ENCODE measurements at regions not wholly inside any gene's neighbourhood (a gene's known extent, or its start where the extent isn't known, plus 50 kb on each side); places are given as distances from the start of the nearest gene placed in this dataset.

DNA sequence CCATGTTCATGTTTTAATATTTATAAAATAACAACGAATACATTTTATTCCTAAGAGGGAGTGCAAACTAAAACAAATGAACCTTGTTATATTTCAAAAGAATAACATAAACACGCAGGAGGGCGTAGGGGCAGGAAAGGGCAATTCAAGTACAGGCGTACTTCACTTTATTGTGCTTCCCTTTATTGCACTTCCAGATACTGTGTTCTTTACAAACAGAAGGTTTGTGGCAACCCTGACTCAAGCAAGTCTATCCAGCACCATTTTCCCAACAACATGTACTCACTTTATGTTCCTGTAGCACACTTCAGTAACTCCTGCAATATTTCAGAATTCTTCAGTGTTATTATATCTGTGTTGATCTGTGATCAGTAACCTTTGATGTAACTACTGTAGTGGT lies 84.6 kb upstream of the PLEKHA5 start:
- TF ChIP-seq EZH2phosphoT487 (IDR thresholded peaks at IDR 0.05; ENCODE audit: low read length) (no peak), CTCF (IDR thresholded peaks at IDR 0.05; ENCODE audit: low read length) (no peak), EZH2 (optimal IDR thresholded peaks at IDR 0.05; ENCODE audit: low read depth, low read length) (no peak)
- Histone ChIP-seq H3K9me2 (replicated peaks; ENCODE audit: insufficient read depth, low read length) (no peaks in the 10 kb centered on the region), H4K20me1 (ENCODE audit: insufficient read depth, low read length) (no peaks in the 10 kb centered on the region), H3K4me2 (ENCODE audit: low read depth, low read length) (no peak overlapping the region), H3K4me1 (ENCODE audit: low read length) (no peaks in the 10 kb centered on the region), H3K27me3 (replicated peaks; ENCODE audit: insufficient read depth, low read length) (no peaks in the 10 kb centered on the region), H3K79me2 (ENCODE audit: low read length) (no peaks in the 10 kb centered on the region), H3K36me3 (replicated peaks; ENCODE audit: insufficient read depth, low read length) (no peaks in the 10 kb centered on the region), H3K4me3 (ENCODE audit: low read length) (no peak overlapping the region), H2AFZ (ENCODE audit: low read length) (no peak overlapping the region), H3K9me3 (replicated peaks; ENCODE audit: insufficient read depth, low read length) (no peaks in the 10 kb centered on the region), H3K9ac (ENCODE audit: low read length) (no peak overlapping the region), H3F3A (ENCODE audit: insufficient read depth, low read length) (no peaks in the 10 kb centered on the region), H3K27ac (ENCODE audit: low read length) (no peak overlapping the region)
- no peak for DNase-seq

- no peak overlapping the region for H3K27ac ChIP-seq (ENCODE audit: low read length)
- H3K4me2 ChIP-seq (ENCODE audit: low read depth, low read length), result no peak overlapping the region
- H4K20me1 ChIP-seq (ENCODE audit: insufficient read depth, low read length), result no peaks in the 10 kb centered on the region
- H3K79me2 ChIP-seq (ENCODE audit: low read length), result no peaks in the 10 kb centered on the region
- no peaks in the 10 kb centered on the region for H3K9me2 ChIP-seq (replicated peaks; ENCODE audit: insufficient read depth, low read length)
- DNase-seq, result no peak
- no peak overlapping the region for H3K9ac ChIP-seq (ENCODE audit: low read length)
- H3K4me1 ChIP-seq (ENCODE audit: low read length), result no peaks in the 10 kb centered on the region
- no peaks in the 10 kb centered on the region for H3K27me3 ChIP-seq (replicated peaks; ENCODE audit: insufficient read depth, low read length)
- H2AFZ ChIP-seq (ENCODE audit: low read length), result no peak overlapping the region
- no peaks in the 10 kb centered on the region for H3K36me3 ChIP-seq (replicated peaks; ENCODE audit: insufficient read depth, low read length)
- no peaks in the 10 kb centered on the region for H3F3A ChIP-seq (ENCODE audit: insufficient read depth, low read length)
- TF ChIP-seq CTCF (IDR thresholded peaks at IDR 0.05; ENCODE audit: low read length), result no peak
- no peak for TF ChIP-seq EZH2 (optimal IDR thresholded peaks at IDR 0.05; ENCODE audit: low read depth, low read length)
- TF ChIP-seq EZH2phosphoT487 (IDR thresholded peaks at IDR 0.05; ENCODE audit: low read length), result no peak
- H3K9me3 ChIP-seq (replicated peaks; ENCODE audit: insufficient read depth, low read length), result no peaks in the 10 kb centered on the region
- no peak overlapping the region for H3K4me3 ChIP-seq (ENCODE audit: low read length)
These were observed 84.1 kb upstream of the PLEKHA5 start for GRCh38 chr12:19045426-19045825.

DNA sequence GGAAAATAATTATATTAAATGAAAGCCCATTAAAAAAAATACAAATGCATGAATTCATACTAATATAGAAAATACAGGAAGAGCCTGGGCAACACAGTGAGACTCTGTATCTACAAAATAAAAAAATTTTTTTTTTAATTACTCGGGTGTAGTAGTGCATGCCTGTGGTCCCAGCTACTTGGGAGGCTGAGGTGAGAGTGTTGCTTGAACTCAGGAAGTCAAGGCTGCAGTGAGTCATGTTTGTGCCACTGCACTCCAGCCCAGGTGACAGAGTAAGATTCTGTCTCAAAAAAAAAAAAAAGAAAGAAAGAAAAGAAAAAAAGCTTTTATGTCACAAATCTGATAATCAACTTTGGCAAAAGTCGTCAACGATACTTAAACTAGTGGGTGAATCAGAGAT lies 80.6 kb upstream of the PLEKHA5 start:
- H3K36me3 ChIP-seq (replicated peaks; ENCODE audit: insufficient read depth, low read length), result no peaks in the 10 kb centered on the region
- H2AFZ ChIP-seq (ENCODE audit: low read length), result no peak overlapping the region
- H3K9me2 ChIP-seq (replicated peaks; ENCODE audit: insufficient read depth, low read length), result no peaks in the 10 kb centered on the region
- no peaks in the 10 kb centered on the region for H3K4me1 ChIP-seq (ENCODE audit: low read length)
- no peak overlapping the region for H3K27ac ChIP-seq (ENCODE audit: low read length)
- no peak for DNase-seq
- no peaks in the 10 kb centered on the region for H3K27me3 ChIP-seq (replicated peaks; ENCODE audit: insufficient read depth, low read length)
- no peaks in the 10 kb centered on the region for H3K9me3 ChIP-seq (replicated peaks; ENCODE audit: insufficient read depth, low read length)
- H3K79me2 ChIP-seq (ENCODE audit: low read length), result no peaks in the 10 kb centered on the region
- H3K9ac ChIP-seq (ENCODE audit: low read length), result no peak overlapping the region
- TF ChIP-seq EZH2 (optimal IDR thresholded peaks at IDR 0.05; ENCODE audit: low read depth, low read length), result no peak
- H3F3A ChIP-seq (ENCODE audit: insufficient read depth, low read length), result no peaks in the 10 kb centered on the region
- no peaks in the 10 kb centered on the region for H4K20me1 ChIP-seq (ENCODE audit: insufficient read depth, low read length)
- H3K4me3 ChIP-seq (ENCODE audit: low read length), result no peak overlapping the region
- H3K4me2 ChIP-seq (ENCODE audit: low read depth, low read length), result no peak overlapping the region

- Histone ChIP-seq H3K4me1 (ENCODE audit: low read length) (no peaks in the 10 kb centered on the region), H3K4me3 (ENCODE audit: low read length) (no peak overlapping the region), H3K9me3 (replicated peaks; ENCODE audit: insufficient read depth, low read length) (no peaks in the 10 kb centered on the region), H3F3A (ENCODE audit: insufficient read depth, low read length) (no peaks in the 10 kb centered on the region), H3K36me3 (replicated peaks; ENCODE audit: insufficient read depth, low read length) (no peaks in the 10 kb centered on the region), H4K20me1 (ENCODE audit: insufficient read depth, low read length) (no peaks in the 10 kb centered on the region), H3K9ac (ENCODE audit: low read length) (no peak overlapping the region), H3K27me3 (replicated peaks; ENCODE audit: insufficient read depth, low read length) (no peaks in the 10 kb centered on the region), H3K9me2 (replicated peaks; ENCODE audit: insufficient read depth, low read length) (no peaks in the 10 kb centered on the region), H3K79me2 (ENCODE audit: low read length) (no peaks in the 10 kb centered on the region), H2AFZ (ENCODE audit: low read length) (no peak overlapping the region), H3K27ac (ENCODE audit: low read length) (no peak overlapping the region), H3K4me2 (ENCODE audit: low read depth, low read length) (no peak overlapping the region)
- DNase-seq, result no peak
- no peak for TF ChIP-seq CTCF (IDR thresholded peaks at IDR 0.05; ENCODE audit: low read length)
- TF ChIP-seq EZH2 (optimal IDR thresholded peaks at IDR 0.05; ENCODE audit: low read depth, low read length), result no peak
- TF ChIP-seq EZH2phosphoT487 (IDR thresholded peaks at IDR 0.05; ENCODE audit: low read length), result no peak
These were observed 76.8 kb upstream of the PLEKHA5 start for GRCh38 chr12:19052689-19053088.
